Liver (tissue), 8 donors: ENCODE measurements at regions not wholly inside any gene's neighbourhood (a gene's known extent, or its start where the extent isn't known, plus 50 kb on each side); places are given as distances from the start of the nearest gene placed in this dataset.

Experiments
- DNase-seq: peaks from one replicate; pipeline ENCODE4 v3.0.0-alpha.2; 2017; ENCODE audit warnings: low spot score
- H3K27ac ChIP-seq, 2 donors: one replicate each; pipeline ENCODE4 v1.7.0; 2013; ENCODE audit warnings: inconsistent platforms in 2 of 2, low read length in 2 of 2, control low read depth in 1 of 2, low read depth in 1 of 2, mild to moderate bottlenecking in 1 of 2
- H3K27me3 ChIP-seq, 4 donors: one replicate each; pipeline versions ENCODE4 v1.6.1 to v1.7.0; 2013; ENCODE audit warnings: low read length in 3 of 4, inconsistent platforms in 1 of 4, mild to moderate bottlenecking in 1 of 4, moderate library complexity in 1 of 4; ENCODE audit not compliant: control insufficient read depth in 4 of 4, insufficient read depth in 4 of 4
- H3K36me3 ChIP-seq, 4 donors: one replicate each; pipeline versions ENCODE4 v1.6.1 to v1.7.0; 2013; ENCODE audit warnings: low read length in 3 of 4, mild to moderate bottlenecking in 3 of 4, low read depth in 1 of 4, moderate library complexity in 1 of 4; ENCODE audit not compliant: control insufficient read depth in 4 of 4, insufficient read depth in 3 of 4
- H3K4me1 ChIP-seq, 4 donors: one replicate each; pipeline versions ENCODE4 v1.6.1 to v1.7.0; 2013; ENCODE audit warnings: low read length in 3 of 4, mild to moderate bottlenecking in 3 of 4, moderate library complexity in 1 of 4; ENCODE audit not compliant: control insufficient read depth in 4 of 4, insufficient read depth in 4 of 4
- H3K4me3 ChIP-seq, 3 donors: one replicate each; pipeline versions ENCODE4 v1.6.1 to v1.7.0; 2013; ENCODE audit warnings: low read length in 3 of 3, control low read depth in 1 of 3, low read depth in 1 of 3, mild to moderate bottlenecking in 1 of 3
- H3K9ac ChIP-seq, 2 donors: one replicate each; pipeline ENCODE4 v1.7.0; 2013; ENCODE audit warnings: low read length in 2 of 2, mild to moderate bottlenecking in 2 of 2, moderate library complexity in 2 of 2, control low read depth in 1 of 2, low read depth in 1 of 2
- H3K9me3 ChIP-seq, 4 donors: one replicate each; pipeline versions ENCODE4 v1.6.1 to v1.7.0; 2013; ENCODE audit warnings: low read length in 3 of 4; ENCODE audit not compliant: control insufficient read depth in 4 of 4
- EGR1 ChIP-seq, 2 donors: IDR thresholded peaks; 2 replicates each; pipeline ENCODE4 v1.6.1; 2016 to 2018; ENCODE audit warnings: antibody characterized with exemption in 2 of 2, low read depth in 2 of 2
- FOXA1 ChIP-seq: IDR thresholded peaks from 2 replicates; pipeline ENCODE4 v1.6.1; 2016; ENCODE audit warnings: antibody characterized with exemption
- FOXA2 ChIP-seq: IDR thresholded peaks from 2 replicates; pipeline ENCODE4 v1.6.1; 2016; ENCODE audit warnings: antibody characterized with exemption
- GABPA ChIP-seq, 2 donors: IDR thresholded peaks in 1 of 2; conservative IDR thresholded peaks in 1 of 2; 2 replicates each; pipeline ENCODE4 v1.6.1; 2016; ENCODE audit warnings: antibody characterized with exemption in 2 of 2, mild to moderate bottlenecking in 1 of 2, moderate library complexity in 1 of 2
- HNF4A ChIP-seq, 2 donors: conservative IDR thresholded peaks; 2 replicates each; pipeline ENCODE4 v1.6.1; 2016; ENCODE audit warnings: antibody characterized with exemption in 2 of 2, mild to moderate bottlenecking in 2 of 2
- HNF4G ChIP-seq: IDR thresholded peaks from 2 replicates; pipeline ENCODE4 v1.6.1; 2016; ENCODE audit warnings: antibody characterized with exemption
- JUND ChIP-seq, 2 donors: IDR thresholded peaks; 2 replicates each; pipeline ENCODE4 v1.6.1; 2016; ENCODE audit warnings: antibody characterized with exemption in 2 of 2
- NR2F2 ChIP-seq: IDR thresholded peaks from 2 replicates; pipeline ENCODE4 v1.6.1; 2016; ENCODE audit warnings: antibody characterized with exemption
- RAD21 ChIP-seq, 2 donors: IDR thresholded peaks; 2 replicates each; pipeline ENCODE4 v1.6.1; 2016; ENCODE audit warnings: antibody characterized with exemption in 2 of 2, mild to moderate bottlenecking in 2 of 2
- RXRA ChIP-seq, 2 donors: IDR thresholded peaks; 2 replicates each; pipeline ENCODE4 v1.6.1; 2017 to 2018; ENCODE audit warnings: antibody characterized with exemption in 2 of 2, mild to moderate bottlenecking in 1 of 2
- SP1 ChIP-seq: IDR thresholded peaks from 2 replicates; pipeline ENCODE4 v1.6.1; 2018; ENCODE audit warnings: antibody characterized with exemption, mild to moderate bottlenecking
- TAF1 ChIP-seq: conservative IDR thresholded peaks from 2 replicates; pipeline ENCODE4 v1.6.1; 2016; ENCODE audit warnings: antibody characterized with exemption, mild to moderate bottlenecking
- YY1 ChIP-seq: IDR thresholded peaks from 2 replicates; pipeline ENCODE4 v1.6.1; 2016; ENCODE audit warnings: antibody characterized with exemption, mild to moderate bottlenecking
- WGBS: extraction: QIAGEN DNeasy Blood & Tissue Kit; methylation state at CpG from one replicate; pipeline ENCODE4 v1.1.7; 2013; 5-methylcytosine and 5-hydroxymethylcytosine counted together
- TF ChIP-seq, protein P1 (sequence below): IDR thresholded peaks from 2 replicates; pipeline ENCODE4 v1.6.1; 2016; ENCODE audit warnings: antibody characterized with exemption
- TF ChIP-seq, protein P2 (sequence below): IDR thresholded peaks from 2 replicates; pipeline ENCODE4 v1.6.1; 2016; ENCODE audit warnings: antibody characterized with exemption
- TF ChIP-seq, protein P3 (sequence below): IDR thresholded peaks from 2 replicates; pipeline ENCODE4 v1.6.1; 2016; ENCODE audit warnings: antibody characterized with exemption
- TF ChIP-seq, protein P4 (sequence below): fragments of 150-350 bp; IDR thresholded peaks from 2 replicates; pipeline ENCODE4 v1.5.1; 2017; ENCODE audit warnings: improper control_type of control experiment, low read depth, low read length; ENCODE audit not compliant: missing input control
- donor health status: healthy.
- donor health status: healthy.
- donor health status: healthy.
- donor health status: healthy.
- donor health status: healthy.

DNA sequence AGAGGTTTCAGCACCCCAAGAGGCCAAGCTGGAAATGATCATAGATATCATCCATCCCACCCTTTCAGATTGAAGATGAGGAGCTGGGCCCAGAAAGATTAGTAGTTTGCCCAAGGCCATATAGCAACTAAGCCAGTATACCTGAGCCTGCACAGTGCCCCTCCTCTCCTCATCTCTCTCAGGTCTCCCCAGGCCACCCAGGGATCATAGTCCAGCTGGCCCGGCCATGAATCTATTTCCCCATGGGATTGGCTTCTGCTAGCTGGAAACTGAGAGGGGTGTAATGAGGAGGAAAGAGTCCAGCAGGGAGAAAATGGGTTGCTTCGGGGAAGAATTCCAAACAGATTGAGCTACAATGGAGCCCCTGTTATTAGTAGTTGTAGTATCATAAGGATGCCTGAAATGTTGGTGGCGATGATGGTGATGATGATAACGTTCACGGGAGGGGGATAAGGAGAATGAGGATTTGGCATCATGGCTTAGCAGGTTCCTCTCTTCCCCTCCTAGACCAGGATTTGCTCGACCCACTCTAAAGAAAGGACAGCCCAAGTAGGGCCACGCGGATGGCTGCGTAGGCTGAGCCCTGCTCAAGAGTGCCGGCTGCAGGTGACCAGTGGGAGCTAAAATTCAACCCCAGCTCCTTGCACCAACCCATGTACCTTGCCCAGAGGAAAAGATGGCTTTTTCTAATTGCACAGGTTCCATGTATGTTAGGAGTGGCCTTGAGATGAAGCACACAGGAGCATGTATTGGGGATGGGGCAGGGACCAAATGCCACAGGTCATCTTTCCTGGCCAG, 117.8 kb upstream of the PJA1 start:
- H3K27ac ChIP-seq, result no peak overlapping the region
- no peak overlapping the region for H3K9ac ChIP-seq
- H3K27me3 ChIP-seq, result no peaks in the 10 kb centered on the region
- no peak overlapping the region for H3K4me3 ChIP-seq
- TF ChIP-seq HNF4A (conservative IDR thresholded peaks at IDR 0.05) (peak; percentile 55 to 69), NR2F2 (no peak)
- WGBS, result 68% methylated on average over 10 of the region's 10 CpGs
- no peaks in the 10 kb centered on the region for H3K36me3 ChIP-seq
- H3K4me1 ChIP-seq, result peaks cover 4 to 36% (median 27%) of the 10 kb centered on the region in 4 donors
- no peak for DNase-seq
- no peaks in the 10 kb centered on the region for H3K9me3 ChIP-seq

DNA sequence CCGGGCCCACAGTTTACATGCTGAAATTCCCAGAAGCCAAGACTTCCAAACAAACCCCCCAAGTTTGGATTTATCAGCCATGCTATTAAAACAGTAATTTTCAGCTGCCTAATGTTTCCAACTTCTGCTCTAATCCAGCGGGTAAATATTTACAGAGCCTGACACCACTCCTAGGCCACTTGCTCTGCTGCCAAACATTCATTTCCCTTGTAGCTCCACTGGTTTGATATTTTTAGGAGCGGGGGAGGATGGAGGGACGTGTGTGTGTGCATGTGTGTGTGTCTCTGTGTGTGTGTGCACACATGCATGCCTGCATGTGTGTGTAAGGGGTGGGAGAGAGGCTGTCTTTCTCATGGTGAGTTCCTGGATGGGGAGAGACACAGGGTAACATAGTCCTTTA, 115.7 kb upstream of the PJA1 start:
- peaks cover 4 to 29% (median 22%) of the 10 kb centered on the region in 4 donors for H3K4me1 ChIP-seq
- H3K27me3 ChIP-seq, result no peaks in the 10 kb centered on the region
- peak overlapping the region in 1 of 2 donors; percentile 56 for H3K27ac ChIP-seq
- TF ChIP-seq FOXA1 (peak; percentile 31), RXRA (IDR thresholded peaks at IDR 0.05) (peak in 1 of 2 donors; percentile 36), EGR1 (IDR thresholded peaks at IDR 0.05; ENCODE audit: low read depth in 2 of 2) (peak in 1 of 2 donors; percentile 26), FOXA2 (peak; percentile 72), GABPA (IDR thresholded peaks at IDR 0.05 in 1 of 2, conservative IDR thresholded peaks at IDR 0.05 in 1 of 2) (no peak), RAD21 (IDR thresholded peaks at IDR 0.05) (peak in 1 of 2 donors; percentile 25)
- TF ChIP-seq, protein P1, sequence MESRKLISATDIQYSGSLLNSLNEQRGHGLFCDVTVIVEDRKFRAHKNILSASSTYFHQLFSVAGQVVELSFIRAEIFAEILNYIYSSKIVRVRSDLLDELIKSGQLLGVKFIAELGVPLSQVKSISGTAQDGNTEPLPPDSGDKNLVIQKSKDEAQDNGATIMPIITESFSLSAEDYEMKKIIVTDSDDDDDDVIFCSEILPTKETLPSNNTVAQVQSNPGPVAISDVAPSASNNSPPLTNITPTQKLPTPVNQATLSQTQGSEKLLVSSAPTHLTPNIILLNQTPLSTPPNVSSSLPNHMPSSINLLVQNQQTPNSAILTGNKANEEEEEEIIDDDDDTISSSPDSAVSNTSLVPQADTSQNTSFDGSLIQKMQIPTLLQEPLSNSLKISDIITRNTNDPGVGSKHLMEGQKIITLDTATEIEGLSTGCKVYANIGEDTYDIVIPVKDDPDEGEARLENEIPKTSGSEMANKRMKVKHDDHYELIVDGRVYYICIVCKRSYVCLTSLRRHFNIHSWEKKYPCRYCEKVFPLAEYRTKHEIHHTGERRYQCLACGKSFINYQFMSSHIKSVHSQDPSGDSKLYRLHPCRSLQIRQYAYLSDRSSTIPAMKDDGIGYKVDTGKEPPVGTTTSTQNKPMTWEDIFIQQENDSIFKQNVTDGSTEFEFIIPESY, result no peak
- no peaks in the 10 kb centered on the region for H3K36me3 ChIP-seq
- 18% methylated on average over 4 of the region's 4 CpGs for WGBS
- H3K9ac ChIP-seq, result no peak overlapping the region
- DNase-seq, result no peak
- H3K9me3 ChIP-seq, result no peaks in the 10 kb centered on the region
- no peak overlapping the region for H3K4me3 ChIP-seq

DNA sequence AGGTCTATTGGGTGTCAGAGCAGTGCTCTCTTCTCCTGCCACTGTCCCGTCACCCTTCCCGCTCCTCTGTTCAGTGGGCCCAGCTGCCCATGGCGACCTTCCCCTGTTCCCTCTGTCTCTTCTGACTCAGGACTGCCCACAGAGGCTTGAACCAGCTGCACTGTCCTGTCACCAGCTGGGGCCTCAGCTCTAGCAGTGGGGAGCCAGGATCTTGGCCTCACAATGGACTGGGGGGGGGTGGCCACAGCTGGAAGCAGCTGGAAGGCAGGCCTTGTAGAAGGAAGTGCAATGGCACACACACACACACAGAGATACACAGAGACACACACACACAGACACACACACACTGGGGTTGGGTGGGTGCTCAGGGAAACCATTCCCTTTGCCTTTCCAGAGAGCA, 114.0 kb upstream of the PJA1 start:
- H3K27me3 ChIP-seq, result no peaks in the 10 kb centered on the region
- no peak overlapping the region for H3K27ac ChIP-seq
- no peak overlapping the region for H3K9ac ChIP-seq
- 89% methylated on average over 3 of the region's 3 CpGs for WGBS
- DNase-seq, result no peak
- no peaks in the 10 kb centered on the region for H3K36me3 ChIP-seq
- H3K4me1 ChIP-seq, result peaks cover 0 to 25% (median 19%) of the 10 kb centered on the region in 4 donors
- H3K4me3 ChIP-seq, result no peak overlapping the region
- no peaks in the 10 kb centered on the region for H3K9me3 ChIP-seq
- TF ChIP-seq, protein P2, sequence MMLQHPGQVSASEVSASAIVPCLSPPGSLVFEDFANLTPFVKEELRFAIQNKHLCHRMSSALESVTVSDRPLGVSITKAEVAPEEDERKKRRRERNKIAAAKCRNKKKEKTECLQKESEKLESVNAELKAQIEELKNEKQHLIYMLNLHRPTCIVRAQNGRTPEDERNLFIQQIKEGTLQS, result no peak
- no peak for TF ChIP-seq NR2F2
- TF ChIP-seq, protein P3, sequence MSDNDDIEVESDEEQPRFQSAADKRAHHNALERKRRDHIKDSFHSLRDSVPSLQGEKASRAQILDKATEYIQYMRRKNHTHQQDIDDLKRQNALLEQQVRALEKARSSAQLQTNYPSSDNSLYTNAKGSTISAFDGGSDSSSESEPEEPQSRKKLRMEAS, result no peak
- no peak for TF ChIP-seq JUND (IDR thresholded peaks at IDR 0.05)
- no peak for TF ChIP-seq RAD21 (IDR thresholded peaks at IDR 0.05)
- no peak for TF ChIP-seq GABPA (IDR thresholded peaks at IDR 0.05 in 1 of 2, conservative IDR thresholded peaks at IDR 0.05 in 1 of 2)
- TF ChIP-seq, protein P1, result no peak
- TF ChIP-seq HNF4G, result no peak
- no peak for TF ChIP-seq SP1
- TF ChIP-seq HNF4A (conservative IDR thresholded peaks at IDR 0.05), result no peak
- TF ChIP-seq EGR1 (IDR thresholded peaks at IDR 0.05; ENCODE audit: low read depth in 2 of 2), result no peak
- no peak for TF ChIP-seq TAF1
- TF ChIP-seq FOXA1, result no peak
- TF ChIP-seq FOXA2, result no peak
- TF ChIP-seq, protein P4, sequence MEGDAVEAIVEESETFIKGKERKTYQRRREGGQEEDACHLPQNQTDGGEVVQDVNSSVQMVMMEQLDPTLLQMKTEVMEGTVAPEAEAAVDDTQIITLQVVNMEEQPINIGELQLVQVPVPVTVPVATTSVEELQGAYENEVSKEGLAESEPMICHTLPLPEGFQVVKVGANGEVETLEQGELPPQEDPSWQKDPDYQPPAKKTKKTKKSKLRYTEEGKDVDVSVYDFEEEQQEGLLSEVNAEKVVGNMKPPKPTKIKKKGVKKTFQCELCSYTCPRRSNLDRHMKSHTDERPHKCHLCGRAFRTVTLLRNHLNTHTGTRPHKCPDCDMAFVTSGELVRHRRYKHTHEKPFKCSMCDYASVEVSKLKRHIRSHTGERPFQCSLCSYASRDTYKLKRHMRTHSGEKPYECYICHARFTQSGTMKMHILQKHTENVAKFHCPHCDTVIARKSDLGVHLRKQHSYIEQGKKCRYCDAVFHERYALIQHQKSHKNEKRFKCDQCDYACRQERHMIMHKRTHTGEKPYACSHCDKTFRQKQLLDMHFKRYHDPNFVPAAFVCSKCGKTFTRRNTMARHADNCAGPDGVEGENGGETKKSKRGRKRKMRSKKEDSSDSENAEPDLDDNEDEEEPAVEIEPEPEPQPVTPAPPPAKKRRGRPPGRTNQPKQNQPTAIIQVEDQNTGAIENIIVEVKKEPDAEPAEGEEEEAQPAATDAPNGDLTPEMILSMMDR, result no peak
- no peak for TF ChIP-seq YY1
- no peak for TF ChIP-seq RXRA (IDR thresholded peaks at IDR 0.05)
